Limb (tissue), 2 donors: ENCODE measurements at regions not wholly inside any gene's neighbourhood (a gene's known extent, or its start where the extent isn't known, plus 50 kb on each side); places are given as distances from the start of the nearest gene placed in this dataset.

Experiments used
- DNase-seq, 2 donors: peaks; one replicate each; pipeline ENCODE4 v3.0.0-alpha.2; 2016; ENCODE audit errors: extremely low spot score in 2 of 2

GRCh38 chr6:128672023-128672422 is 151.6 kb upstream of the PTPRK start:
- no peak for DNase-seq

DNA sequence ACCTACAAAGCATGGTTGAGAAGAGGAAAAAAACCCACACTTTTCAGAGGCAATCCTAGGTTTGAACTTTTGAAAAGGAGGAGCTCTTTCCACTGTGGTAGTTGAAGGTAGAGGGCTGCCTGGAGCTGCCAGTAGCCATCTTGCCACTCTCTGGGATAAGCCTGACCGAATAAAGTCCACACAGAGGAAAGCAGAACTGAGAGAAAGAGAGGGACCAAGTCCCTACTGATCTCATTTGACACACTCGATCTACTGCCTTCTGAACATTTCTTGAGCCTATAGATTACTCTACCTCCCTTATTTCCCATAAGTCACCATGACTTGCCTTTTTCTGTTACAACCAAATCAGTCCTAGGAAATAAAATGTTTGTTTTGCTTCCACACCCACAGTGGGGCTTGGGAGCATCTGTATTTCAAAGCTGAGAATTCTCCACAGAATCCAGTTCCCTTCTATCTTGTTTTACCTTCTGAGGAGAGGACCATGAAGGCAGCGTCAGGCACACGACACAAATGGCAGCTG is 147.0 kb upstream of the PTPRK start:
- no peak for DNase-seq

- DNase-seq: no peak
Measured at GRCh38 chr6:128666405-128666804, 146.0 kb upstream of the PTPRK start.

DNA sequence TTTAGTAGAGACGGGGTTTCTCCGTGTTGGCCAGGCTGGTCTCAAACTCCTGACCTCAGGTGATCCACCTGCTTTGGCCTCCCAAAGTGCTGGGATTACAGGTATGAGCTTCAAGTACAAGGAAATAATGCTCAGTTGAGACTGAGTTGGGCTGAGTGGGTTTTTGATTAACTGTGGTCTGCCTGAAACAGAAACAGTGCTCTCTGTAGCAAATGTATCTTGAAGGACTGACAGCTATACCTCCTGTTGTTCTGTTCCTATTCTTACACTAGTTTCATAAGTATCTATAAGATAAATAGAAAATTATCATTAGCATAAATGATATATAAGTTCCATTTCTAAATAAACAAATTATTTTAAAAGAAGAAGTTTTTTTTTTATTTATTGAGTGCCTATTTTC is 142.8 kb upstream of the PTPRK start:
- no peak for DNase-seq

DNA sequence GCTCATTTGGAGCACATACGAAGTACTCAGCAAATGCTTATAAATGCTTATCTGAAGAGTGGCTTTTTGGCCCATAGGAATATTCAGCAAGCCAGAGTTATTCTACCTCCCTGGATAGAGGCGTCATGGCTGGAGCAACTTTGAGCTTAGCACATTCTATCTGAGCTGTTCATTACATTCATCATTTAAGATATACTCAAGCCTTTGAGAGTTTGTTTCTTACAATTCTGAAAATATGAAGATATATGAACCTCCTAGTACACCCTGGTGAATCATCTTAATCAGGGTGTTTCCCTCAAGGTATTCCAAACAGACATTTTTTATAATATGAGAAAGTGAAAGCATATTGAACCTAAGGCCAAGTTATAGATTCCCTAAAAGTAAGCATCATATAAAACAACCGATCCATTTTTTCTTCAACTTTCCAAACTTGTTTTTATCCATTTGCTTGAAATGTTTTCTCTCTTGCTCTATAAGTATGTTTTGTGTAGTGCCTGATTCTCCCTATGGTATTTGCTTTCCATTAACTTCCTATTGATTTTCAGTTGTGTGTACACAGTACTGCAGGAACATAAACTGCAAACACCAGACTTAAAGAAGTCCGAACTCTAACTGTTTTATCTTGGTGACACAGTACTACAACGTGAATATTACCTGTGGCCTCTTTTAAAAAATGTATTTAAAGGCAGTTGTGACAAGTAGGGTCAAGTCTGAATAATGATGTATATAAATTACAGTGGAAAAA is 139.7 kb upstream of the PTPRK start:
- DNase-seq: no peak

- DNase-seq: no peak
Measured at GRCh38 chr6:128659276-128659675, 138.9 kb upstream of the PTPRK start.

- DNase-seq: no peak
Measured at GRCh38 chr6:128657181-128657580, 136.8 kb upstream of the PTPRK start.

DNA sequence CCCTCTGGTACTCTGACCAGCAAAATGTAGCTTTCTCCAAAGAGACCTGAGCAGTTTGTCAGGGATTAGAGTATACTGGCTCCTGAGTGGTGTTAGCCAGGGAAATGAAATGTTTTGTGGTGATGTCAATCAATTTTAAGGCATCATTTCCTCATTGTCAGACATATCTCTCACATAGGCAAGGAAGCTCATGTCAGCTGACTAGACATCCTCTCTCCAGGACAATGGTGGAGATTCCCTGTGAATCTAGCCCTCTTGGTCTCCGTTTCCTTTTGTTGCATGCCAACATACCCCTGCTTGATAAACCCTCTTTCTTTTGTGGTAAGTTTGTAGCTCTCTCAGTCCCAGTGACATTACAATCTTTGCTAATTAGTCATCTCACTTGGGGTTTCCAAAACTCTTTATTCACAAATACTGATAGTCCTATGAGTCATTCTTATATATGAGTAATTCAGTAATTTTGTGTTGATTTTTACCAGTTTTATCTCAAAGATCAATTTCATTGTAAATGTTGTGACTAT is 135.6 kb upstream of the PTPRK start:
- no peak for DNase-seq

DNA sequence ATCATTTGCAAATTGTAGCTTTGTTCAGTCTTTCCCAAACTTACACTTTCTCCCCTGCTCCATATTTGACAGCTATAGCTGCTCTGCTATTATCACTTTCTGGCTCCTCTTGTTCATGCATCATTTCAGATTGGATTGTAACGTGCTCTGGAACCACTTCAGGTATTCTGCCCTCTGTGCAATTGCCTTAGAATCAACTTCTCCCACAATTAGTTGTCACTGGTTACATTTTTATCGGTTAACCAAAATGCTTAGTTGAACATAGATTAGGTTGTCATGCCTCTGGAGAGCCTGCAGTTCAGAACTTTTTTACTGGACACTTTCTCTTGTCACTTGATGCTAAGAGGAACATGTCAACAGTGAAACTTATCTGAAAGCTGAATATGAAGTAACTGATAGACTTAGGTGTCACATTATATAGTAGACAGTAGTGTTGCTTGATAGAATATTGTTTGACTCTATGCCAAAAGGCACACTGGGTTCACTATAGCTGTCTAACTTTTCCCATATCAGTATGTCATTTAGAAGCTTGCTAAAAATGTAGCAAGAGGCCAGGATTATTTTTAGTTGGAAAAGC is 127.7 kb upstream of the PTPRK start:
- no peak for DNase-seq

DNA sequence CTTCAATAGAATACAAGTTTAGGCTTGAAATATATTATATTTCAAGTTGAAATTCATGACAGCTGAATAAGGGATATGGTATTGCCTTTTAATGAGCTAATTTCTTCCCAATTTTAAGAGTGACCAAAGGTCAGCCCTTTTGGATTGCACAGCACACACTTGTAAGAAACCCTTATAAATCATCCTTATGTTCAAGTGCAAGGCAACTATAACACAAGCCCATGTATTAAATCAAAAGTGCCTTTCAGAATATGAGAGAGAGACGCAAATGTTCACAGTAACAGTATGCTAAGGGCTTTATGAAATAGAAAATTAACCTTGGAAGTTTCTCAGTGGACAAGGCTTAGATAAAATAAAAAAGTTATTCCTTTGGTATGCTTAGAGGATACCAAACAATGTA is 121.7 kb upstream of the PTPRK start:
- no peak for DNase-seq

GRCh38 chr6:128641703-128642102 is 121.3 kb upstream of the PTPRK start:
- DNase-seq: no peak

- no peak for DNase-seq
Measured at GRCh38 chr6:128638817-128639216, 118.4 kb upstream of the PTPRK start.

DNA sequence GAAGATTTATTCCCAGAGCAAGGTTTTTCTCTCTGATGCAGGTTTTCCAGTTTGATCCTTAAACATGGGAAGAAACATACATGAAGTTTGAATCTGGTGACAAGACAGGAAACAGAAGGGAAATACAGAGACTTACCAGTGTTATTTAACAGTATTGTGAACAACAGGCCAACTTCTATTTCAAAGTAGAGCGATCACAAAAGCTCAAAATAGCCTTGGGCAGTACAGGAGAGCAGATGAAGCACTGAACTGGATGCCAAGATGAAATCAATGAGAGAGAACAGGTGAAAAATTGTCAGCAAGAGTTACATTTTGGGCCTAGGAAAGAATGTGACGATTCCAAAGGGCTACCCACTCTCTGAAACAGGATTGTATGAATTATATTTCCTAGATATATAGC is 114.8 kb upstream of the PTPRK start:
- no peak for DNase-seq

DNA sequence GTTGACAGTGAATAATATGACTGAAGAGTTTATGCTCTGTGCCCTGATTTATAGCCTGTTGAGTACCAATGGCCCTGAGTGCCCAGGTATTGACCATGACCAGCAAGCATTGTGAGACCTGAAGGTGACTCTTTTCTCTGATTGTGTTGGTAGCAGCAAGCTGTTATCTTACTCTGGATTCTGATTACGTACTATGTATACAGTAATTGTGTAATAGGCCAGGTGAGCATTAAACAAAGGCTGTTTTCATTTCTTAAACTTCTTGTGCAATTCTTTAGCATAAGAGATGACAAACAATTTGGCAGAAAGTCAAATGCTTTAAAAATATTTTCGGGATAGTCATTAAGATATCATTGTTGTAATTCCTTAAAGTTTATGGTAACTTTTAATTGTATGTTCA is 111.7 kb upstream of the PTPRK start:
- no peak for DNase-seq

- DNase-seq: no peak
Measured at GRCh38 chr6:128631031-128631430, 110.6 kb upstream of the PTPRK start.

- DNase-seq: no peak
Measured at GRCh38 chr6:128630213-128630612, 109.8 kb upstream of the PTPRK start.

- DNase-seq: no peak
Measured at GRCh38 chr6:128617285-128617684, 96.9 kb upstream of the PTPRK start.

GRCh38 chr6:128616342-128616741 is 95.9 kb upstream of the PTPRK start:
- no peak for DNase-seq

DNA sequence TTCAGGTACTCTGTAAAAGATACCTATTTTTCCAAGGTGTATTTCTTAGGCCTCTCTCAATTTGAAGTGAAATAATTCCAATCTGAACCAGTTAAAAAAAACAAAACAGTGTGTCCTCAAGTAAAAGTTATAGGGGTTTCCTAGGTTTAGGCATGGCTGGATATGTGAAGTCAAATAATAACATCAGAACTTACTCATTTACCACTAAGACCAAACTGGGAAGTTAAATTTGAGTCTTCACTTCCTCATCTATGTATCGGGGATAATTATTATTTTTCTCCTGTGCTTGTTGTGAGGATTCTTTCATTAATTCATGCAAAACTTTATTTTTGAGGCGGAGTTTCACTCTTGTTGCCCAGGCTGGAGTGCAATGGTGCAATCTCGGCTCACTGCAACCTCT is 86.2 kb upstream of the PTPRK start:
- DNase-seq: no peak

DNA sequence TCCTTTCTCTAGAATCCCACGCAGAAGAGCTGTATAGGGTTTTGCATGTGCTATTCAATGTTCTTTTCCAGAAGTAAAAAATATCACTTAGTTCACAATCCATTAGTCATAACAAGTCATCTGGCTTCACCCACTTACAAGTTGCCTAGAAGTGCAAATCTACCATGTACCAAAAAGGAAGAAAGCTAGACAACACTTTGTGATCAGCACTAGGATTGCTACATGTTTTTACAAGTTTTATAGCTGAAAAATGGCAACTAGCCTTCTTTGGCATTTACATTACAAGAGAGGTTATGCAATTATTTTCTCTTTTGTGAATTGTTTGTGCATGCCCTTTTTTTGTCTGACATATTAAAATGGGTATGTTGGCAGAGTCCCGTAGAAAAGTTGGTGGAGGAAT is 85.6 kb upstream of the PTPRK start:
- no peak for DNase-seq

GRCh38 chr6:128601060-128601459 is 80.7 kb upstream of the PTPRK start:
- DNase-seq: peak in 1 of 2 donors; percentile 25

DNA sequence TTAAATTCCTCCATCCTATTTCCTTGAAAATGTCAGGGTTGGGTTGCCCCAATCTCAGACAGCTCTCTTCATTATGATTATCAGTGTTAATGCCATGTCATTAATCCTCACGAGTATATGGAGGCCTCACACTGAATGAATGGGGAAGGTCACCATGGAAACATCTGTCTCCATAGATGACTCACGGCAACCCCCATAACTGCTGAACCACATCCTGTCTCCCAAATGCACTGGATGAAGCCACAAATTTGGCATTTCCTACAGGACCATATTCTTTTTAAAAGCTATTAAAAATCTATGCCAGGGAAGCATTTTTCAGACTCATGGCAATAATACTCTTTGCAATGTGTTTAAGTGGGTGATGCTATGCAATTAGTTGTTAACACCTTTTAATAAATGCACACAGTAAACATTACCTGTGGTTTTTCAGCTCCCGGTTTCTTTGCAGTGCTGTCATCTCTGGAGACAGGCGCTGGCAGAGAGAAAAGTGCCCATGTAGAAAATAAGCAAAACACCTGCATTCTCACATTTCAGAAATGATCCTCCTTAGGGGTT is 80.1 kb upstream of the PTPRK start:
- peak in 1 of 2 donors; percentile 40 for DNase-seq

GRCh38 chr6:128599036-128599435 is 78.6 kb upstream of the PTPRK start:
- no peak for DNase-seq
